ENCODE measurements at regions not wholly inside any gene's neighbourhood (a gene's known extent, or its start where the extent isn't known, plus 50 kb on each side); places are given as distances from the start of the nearest gene placed in this dataset.

GRCh38 chr2:43105586-43106558 is 120.5 kb downstream of the ZFP36L2 start:
- no peak for DNase-seq

- no peak for DNase-seq
These were observed 121.6 kb downstream of the ZFP36L2 start for GRCh38 chr2:43104763-43105162.

DNA sequence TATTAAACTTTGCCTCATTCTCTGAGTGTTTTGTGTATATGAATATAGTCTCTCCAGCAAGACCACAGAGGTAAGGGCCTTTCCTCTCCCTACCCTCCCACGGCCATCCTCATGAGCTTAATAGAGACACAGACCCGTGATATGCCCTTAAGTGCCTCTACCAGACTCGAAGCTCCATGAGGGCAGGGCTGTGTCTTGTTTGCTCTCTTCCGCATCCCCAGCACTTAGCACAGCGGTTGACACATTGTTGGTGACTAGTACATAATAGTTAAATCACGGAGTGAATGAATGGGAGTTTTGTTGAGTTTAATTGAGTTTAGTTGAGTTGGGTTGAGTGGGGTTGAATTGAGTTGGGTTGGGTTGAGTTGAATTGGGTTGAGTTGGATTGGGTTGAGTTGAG is 122.3 kb downstream of the ZFP36L2 start:
- DNase-seq = no peak

DNA sequence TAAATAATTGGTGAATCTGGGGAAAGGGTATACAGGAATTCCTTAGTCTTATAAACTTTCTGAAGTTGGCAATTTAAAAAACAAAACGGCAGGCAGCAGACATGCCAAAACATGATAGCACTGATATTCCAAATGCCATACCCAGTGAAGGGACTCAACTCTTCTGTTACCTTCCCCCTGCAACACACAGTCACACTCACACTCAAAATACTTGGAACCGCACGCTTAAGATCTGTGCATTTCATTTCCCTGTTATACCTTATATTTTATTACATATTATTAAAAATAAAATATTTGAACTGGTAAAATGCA is 123.4 kb downstream of the ZFP36L2 start:
- DNase-seq = no peak

GRCh38 chr2:43102366-43103092 is 123.9 kb downstream of the ZFP36L2 start:
- no peak for DNase-seq

- DNase-seq = no peak
These were observed 124.7 kb downstream of the ZFP36L2 start for GRCh38 chr2:43101751-43102150.

GRCh38 chr2:43100883-43101662 is 125.3 kb downstream of the ZFP36L2 start:
- DNase-seq = no peak

DNA sequence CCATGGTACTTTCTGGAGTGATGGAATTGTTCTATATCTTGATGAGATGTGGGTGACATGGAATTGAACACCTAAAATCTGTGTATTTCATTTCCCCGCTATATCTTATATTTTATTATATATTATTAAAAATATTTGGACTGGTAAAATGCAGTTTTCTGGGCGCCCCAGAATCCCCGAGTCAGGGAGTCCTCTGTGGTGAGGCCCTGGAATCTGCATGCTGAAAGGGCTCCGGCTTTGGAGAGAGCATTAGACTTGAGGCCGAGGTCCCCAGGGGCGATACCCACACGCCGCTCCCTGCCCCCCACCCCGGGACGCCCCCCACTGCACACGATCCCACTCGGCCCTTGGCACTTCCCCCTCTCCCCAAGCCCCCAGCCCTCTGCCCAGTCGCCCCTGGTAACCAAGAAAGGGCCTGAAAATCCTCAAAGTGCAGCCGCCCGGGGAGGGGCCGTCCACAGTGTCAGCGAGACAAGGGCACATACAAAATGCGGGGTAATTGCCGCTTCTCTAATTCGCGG is 126.0 kb downstream of the ZFP36L2 start:
- no peak for DNase-seq

GRCh38 chr2:43099797-43100196 is 126.6 kb downstream of the ZFP36L2 start:
- DNase-seq = no peak

DNA sequence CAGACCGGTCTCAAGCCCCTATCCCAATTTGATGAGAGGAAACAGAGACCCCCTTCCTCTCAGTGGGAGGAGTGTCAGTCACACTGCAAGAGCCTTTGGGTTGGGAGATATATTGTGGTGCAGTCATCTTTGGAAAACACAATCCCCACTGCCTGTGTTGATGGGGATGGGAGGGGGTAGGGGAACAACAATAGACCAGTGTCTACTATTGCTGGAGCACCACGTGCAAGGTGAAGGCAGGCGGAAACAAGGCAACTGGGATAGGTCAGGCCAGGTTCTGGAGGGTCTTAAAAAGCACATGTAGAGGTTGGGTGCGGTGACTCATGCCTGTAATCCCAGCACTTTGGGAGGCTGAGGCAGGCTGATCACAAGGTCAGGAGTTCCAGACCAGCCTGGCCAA is 127.9 kb downstream of the ZFP36L2 start:
- DNase-seq = no peak

DNA sequence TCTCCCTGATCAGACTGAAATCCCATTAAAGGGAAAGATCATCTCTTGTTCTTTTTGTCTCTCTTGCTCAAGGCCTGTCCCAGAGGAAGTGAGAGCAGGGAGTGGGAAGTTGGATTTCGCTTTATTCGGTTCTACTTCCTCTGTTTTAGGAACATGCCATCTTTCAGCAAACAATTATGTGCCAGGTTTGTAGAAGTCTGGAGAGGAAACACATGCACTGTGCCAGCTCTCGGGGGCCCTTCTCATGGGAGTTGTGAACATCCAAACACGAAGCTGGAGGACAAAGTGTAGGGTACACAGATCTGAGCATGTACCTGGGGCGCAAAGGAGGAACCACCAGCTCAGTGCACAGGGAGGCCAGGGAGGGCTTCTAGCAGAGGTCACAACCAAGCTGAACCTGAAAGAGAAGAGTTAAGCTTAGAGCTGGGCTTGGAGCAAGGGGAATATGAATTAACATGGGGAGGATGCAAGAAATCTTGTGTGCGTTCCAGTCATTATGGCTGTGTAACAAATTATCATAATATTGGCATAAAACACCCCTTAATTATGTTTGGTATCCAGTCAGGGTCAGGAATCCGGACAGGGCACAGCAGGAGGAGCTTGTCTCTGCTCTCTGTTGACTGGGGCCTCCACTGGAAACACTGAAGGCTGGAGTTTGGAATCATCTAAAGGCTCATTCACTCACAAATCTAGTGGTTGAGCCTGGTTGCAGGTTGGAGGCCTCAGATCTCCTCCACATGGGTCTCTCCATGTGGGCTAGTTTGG is 128.6 kb downstream of the ZFP36L2 start:
- no peak for DNase-seq

DNA sequence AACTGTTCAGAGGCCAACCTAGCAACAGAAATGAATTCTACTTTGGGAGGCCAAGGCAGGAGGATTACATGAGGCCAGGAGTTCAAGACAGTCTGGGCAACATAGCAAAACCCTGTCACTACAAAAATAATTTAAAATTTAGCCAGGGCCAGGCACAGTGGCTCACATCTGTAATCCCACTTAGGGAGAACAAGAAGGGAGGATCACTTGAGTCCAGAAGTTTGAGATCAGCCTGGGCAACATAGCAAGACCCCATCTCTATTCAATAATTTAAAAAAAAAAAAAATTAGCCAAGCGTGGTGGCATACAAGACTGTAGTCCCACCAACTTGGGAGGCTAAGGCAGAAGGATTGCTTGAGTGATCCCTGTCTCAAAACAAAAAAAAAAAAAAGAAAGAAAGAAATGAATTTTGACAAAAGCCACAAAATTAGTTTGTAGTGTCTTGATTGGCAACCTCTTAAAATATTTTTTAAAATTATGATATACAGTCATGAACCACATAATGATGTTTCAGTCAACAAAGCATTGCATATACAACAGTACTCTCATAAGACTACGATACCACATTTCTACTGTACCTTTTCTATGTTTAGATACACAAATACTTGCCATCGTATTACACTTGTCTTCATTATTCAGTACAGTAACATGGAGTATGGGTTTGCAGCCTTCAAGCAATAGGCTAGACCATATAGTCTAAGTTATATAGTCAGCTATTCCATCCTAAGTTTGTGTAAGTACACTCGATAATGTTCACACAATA is 130.7 kb downstream of the ZFP36L2 start:
- DNase-seq = no peak

GRCh38 chr2:43092520-43093179 is 133.8 kb downstream of the ZFP36L2 start:
- DNase-seq = no peak

- DNase-seq = no peak
These were observed 136.1 kb downstream of the ZFP36L2 start for GRCh38 chr2:43090317-43090716.

GRCh38 chr2:43088143-43089073 is 138.0 kb downstream of the ZFP36L2 start:
- no peak for DNase-seq

DNA sequence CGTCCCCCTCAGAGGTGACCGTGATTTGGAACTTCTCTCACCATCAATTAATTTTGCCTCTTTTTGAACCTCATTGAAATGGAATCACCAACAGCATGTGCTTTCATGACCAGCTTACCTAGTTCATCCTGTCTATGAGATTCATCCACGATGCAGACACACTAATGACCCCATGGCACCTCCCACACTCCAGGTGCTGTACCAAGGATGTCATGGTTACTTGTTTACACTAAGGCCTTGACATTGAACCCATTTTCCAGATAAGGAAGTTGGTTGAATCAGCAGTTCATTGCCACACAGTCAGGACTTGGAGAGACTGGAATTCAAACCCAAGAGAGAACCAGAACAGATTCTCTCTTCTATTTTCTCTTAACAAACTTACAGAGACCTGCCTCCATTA is 139.0 kb downstream of the ZFP36L2 start:
- no peak for DNase-seq

DNA sequence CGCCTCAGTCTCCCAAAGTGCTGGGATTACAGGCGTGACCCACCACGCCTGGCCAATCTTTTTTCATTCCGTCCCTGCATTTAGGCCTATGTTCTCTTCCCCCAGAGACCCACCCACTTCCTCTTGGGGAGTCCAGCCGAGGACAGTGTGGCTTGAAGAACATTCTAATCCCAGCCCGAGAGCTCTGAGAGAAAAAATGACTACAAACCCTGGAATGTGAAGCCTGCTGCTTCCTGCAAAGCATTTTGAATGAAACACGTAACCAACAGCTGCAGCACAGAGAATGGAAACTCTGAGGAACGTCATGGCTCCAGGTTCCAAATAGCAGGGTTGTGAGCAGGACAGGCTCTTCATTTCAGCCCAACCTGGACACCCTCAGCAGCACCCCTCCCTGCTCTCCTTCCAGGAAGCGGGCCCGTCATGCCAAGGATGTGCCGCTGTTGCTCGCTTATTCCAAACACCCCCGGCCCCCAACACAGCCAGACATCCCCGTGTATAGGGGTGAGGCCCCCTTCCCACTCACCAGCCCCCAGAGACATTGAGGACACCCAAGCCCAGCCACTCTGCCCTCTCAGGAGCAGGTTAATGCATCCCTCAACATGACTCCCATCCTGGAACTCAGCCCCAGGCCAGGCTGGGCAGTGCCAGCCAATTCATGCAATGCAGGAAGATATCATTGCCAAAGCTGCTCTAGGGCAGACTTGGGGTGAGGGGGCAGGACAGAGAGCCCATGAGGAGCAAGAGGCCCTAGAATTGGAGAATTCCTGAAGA is 139.8 kb downstream of the ZFP36L2 start:
- no peak for DNase-seq

GRCh38 chr2:43085929-43086328 is 140.5 kb downstream of the ZFP36L2 start:
- DNase-seq = no peak

- no peak for DNase-seq
These were observed 140.9 kb downstream of the ZFP36L2 start for GRCh38 chr2:43085505-43085904.
